GM19023 (cell line): ENCODE measurements at regions not wholly inside any gene's neighbourhood (a gene's known extent, or its start where the extent isn't known, plus 50 kb on each side); places are given as distances from the start of the nearest gene placed in this dataset.

Experiments
- ATAC-seq: cut with Tn5 transposase; IDR thresholded peaks from one replicate; pipeline ENCODE4 v1.9.1; 2021; ENCODE audit warnings: mild to moderate bottlenecking, moderate library complexity; ENCODE audit not compliant: unreplicated experiment

DNA sequence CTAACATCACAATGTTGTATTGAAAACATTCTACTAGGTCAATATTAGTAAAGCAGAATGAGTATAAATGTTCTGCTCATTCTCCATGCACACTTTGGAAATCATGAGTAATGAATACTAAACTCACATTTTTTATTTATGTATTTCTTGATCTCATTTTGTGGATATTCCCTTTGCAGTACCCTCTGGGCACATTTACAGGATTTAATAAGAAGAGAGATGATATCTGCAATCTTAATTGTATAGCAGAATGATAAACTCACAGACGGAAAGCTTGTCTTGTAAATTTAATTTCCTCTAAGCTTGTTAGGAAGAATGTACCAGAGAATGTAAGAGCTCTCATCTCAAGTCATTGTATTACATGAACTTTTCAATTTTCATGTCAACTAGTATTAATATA lies 1279.7 kb downstream of the PCDH7 start:
- ATAC-seq: no peak

DNA sequence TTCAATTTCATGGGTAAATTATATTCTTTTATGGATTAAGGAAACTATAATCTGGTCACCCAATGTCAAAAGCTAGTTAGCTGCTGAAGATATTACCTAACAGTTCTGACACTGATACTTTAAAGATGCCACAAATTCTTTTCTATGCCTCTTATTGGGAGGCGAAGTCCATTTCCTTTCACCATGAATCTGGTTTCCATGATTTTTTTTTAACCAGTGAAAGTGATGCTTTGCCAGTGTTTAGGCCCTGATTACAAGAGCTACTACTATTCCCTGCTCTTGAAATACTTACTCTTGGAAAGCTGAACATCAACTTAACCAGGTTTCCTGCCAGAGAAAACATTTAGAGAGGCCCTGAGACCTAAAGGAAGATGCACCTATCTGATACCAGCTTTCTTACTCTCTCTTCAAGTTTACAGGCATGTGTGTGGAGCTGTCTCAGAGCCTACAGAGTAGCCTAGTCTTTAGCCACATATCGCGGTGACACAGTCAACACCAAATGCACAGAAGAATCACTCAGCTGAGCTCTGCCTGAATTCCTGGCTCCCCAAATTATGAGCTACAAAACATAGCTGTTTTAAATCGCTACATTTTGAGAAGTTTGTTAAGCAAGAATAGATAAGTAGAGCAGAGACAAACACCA lies 1280.8 kb downstream of the PCDH7 start:
- no peak for ATAC-seq

- no peak for ATAC-seq
Observed at GRCh38 chr4:32002037-32002747, 1282.0 kb downstream of the PCDH7 start.

GRCh38 chr4:32003548-32003947 lies 1283.4 kb downstream of the PCDH7 start:
- ATAC-seq: no peak

DNA sequence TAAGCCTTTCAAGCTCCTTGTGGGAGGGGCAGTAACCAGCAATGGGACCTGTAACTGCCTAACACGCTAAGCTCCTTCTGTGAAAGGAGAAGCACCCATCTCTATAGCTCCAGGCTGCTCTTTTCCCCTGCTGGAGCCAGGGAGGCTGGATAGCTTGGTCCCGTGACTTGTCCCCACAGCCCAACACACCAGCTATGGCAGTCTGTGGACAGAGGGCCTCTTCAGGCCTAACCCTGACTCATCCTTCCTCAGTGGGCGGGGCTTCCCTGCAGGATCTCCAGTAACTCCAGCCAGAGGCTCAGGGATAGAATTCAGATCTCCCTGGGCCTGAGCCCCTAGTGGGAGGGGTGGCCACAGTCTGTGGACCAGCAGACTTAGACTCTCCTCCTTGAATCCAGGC lies 1290.1 kb downstream of the PCDH7 start:
- no peak for ATAC-seq

DNA sequence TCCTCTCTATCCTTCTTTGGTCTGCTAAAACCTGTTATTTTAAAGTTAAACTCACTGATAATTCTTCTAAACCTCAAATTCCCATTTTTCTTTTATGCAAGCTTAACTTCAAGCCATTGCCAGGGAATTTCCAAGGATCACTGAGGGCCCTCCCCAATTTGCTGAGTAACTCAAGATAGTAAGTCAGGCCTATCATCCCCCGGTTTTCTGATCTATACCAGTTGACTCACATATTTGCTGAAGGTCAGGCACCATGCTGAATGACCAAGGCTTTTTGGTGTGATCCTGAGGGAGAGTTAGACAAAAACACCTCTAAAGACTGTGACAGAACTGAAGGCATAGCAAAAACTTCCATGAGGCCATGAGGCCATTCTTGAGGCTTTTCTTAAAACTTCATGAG lies 1301.9 kb downstream of the PCDH7 start:
- no peak for ATAC-seq

GRCh38 chr4:32025851-32026459 lies 1305.8 kb downstream of the PCDH7 start:
- ATAC-seq: no peak

GRCh38 chr4:32030406-32030805 lies 1310.2 kb downstream of the PCDH7 start:
- ATAC-seq: no peak

GRCh38 chr4:32031026-32031425 lies 1310.9 kb downstream of the PCDH7 start:
- ATAC-seq: no peak

GRCh38 chr4:32032136-32032672 lies 1312.0 kb downstream of the PCDH7 start:
- no peak for ATAC-seq

DNA sequence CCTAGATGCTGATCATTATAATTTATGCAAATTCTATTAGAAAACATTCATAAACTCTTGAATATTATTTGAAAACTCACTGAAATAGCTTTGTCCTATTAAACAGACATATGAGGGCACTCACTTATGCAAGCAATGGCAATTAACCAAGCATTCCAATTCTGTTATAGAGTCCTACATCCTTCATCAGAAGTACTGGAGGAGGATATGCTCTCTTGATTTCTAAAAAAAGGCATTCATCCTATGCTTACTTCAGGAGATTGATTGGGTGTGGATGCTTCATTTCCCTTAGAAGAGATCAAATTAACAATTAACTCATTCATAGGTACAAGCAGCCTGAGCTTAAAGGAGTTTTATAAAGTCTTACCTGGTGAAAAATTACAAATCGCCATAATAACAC lies 1317.2 kb downstream of the PCDH7 start:
- no peak for ATAC-seq

DNA sequence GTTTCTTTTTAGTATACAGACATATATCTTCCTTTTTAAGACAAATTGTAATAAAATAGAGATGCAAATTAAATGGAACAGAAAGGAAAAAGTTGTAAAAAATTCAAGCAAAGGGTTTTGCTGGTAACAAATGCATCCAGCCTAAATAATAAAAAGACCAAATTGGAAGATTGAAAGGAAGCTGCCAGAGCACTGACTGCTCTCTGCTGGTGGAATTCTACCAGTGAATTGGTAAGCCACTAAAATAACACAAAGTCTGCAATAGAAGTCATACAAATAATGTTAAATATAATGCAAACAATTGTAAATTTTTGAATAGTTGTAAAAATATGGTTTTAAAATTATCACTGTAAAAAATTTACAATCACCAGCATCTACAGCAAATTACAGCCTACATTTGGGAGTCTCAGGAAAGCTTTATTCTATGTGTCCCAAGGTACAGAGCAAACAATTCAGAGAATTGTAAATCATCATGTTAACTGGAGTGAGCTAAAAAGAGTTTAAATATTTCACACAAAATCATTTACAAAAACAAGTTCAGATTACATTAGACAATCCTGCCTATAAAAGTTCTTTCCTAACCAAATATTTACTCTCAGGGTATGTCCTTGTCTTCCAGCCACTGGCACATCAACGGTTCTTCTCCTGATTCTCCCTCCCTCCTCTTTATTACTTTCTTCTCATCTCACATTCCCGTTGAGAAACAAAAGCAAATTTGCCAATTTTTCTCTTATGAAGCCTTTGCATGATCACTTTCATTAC lies 1322.5 kb downstream of the PCDH7 start:
- ATAC-seq: no peak

- ATAC-seq: no peak
Observed at GRCh38 chr4:32043248-32043633, 1323.1 kb downstream of the PCDH7 start.

- no peak for ATAC-seq
Observed at GRCh38 chr4:32061916-32062315, 1341.7 kb downstream of the PCDH7 start.

DNA sequence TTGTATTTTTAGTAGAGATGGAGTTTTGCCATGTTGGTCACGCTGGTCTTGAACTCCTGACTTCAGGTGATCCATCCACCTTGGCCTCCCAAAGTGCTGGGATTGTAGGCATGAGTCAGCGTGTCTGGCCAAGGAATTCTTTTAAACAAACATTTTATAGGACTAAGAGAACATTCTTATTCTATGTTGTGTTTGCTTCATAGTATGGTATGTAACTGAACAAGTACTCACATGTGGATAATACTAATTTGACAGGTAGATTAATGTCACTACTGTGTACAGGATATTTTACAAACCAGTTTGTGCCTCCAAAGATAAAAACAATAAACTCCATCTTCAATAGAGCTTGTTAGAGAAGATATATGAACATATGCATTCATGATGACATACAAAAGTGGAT lies 1353.4 kb downstream of the PCDH7 start:
- no peak for ATAC-seq

DNA sequence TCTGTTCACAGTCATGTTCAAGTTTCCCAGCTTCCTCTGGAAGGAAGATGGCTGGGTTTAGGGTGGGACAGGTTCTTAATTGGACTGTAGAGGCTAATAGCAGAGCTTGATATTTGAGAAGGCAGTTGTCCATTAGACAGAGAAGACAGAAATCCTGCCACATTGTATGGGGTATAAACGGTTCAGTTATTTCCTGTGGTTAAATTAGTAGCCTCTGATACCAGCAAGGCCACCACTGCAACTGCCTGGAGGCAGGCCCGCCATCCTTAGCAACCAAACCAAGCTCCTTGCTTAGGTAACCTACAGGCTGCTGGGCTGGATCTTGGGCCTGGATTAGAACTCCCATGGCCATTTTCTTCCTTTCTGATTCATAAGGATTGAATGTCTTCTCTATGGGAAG lies 1367.0 kb downstream of the PCDH7 start:
- no peak for ATAC-seq

GRCh38 chr4:32094987-32095386 lies 1374.8 kb downstream of the PCDH7 start:
- ATAC-seq: no peak

- no peak for ATAC-seq
Observed at GRCh38 chr4:32102896-32103295, 1382.7 kb downstream of the PCDH7 start.

- ATAC-seq: no peak
Observed at GRCh38 chr4:32106767-32107166, 1386.6 kb downstream of the PCDH7 start.

DNA sequence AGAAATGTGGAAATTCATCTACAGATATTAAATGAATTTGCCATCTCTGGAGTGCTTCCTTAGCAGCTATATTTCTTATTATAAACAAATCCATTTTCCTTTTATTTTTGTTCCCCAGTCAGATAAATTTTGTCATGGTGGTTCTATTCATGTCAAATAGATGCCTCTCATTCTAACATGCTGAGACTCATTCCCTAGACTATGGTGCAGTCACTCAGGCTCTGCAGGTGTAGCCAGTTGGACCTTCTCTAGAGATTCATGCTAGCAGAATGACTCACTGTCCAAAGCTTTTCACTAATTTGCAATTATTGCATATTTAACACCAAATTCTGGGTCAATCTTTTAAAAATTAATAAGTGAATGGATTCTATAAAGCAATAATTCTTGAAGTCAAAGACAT lies 1392.7 kb downstream of the PCDH7 start:
- no peak for ATAC-seq

GRCh38 chr4:32117693-32118092 lies 1397.5 kb downstream of the PCDH7 start:
- ATAC-seq: no peak
